ENCODE measurements at regions not wholly inside any gene's neighbourhood (a gene's known extent, or its start where the extent isn't known, plus 50 kb on each side); places are given as distances from the start of the nearest gene placed in this dataset.

DNA sequence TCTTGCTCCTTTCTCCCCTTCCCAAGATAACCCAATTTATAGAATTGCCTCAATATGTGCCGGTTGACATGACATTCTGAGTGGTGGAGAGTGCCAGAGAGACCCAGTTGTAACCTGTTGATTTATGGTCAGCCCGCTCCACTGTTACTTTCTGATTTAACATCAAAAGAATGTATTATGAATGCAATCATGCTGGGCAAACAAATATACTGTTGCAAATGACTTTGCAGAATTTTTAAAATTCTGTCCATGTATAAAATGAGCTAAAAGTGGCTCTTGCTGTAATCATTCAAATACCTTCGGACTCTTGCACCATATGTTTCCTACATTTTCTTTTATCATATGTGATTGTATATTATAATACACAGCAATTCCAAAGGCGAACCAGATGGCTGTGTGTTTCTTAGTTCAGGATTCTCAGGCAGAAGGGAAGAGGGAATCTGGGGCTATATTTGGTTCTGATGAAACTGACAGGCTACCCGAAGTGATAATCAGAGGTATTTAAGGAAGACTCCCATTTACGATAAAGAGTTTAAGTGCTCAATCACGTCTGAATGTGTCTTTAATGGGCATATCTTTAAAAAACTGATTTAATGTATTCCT is 131.7 kb downstream of the CLCN4 start:
- TF ChIP-seq POLR2A (IDR thresholded peaks at IDR 0.05; ENCODE audit: low read depth, low read length) (no peak), TAF1 (IDR thresholded peaks at IDR 0.05; ENCODE audit: borderline replicate concordance, low read depth, low read length) (no peak), POLR2AphosphoS5 (IDR thresholded peaks at IDR 0.05; ENCODE audit: low read depth, low read length) (no peak)
- no peak for DNase-seq (ENCODE audit: insufficient read length)
- no peak for FAIRE-seq

DNA sequence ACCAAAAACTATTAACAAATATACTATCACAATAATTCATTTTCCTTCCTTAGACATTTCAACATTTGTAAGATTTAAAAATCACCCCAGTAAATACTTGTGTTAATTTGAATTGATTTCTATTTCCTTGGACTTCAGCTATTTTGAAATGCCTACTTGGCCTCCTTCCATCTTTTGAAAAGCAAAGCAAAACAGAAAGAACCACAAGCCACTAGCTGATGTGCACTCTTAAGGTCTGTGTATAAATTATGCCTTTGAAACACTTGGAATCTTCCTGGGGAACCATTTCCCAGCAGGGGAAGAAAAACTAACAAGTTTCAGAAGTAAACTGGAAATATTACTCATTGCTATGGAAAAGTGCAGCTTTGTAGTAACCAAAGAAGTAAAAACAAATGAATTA is 139.8 kb downstream of the CLCN4 start:
- FAIRE-seq (no peak), DNase-seq (ENCODE audit: insufficient read length) (no peak)
- TF ChIP-seq POLR2AphosphoS5 (IDR thresholded peaks at IDR 0.05; ENCODE audit: low read depth, low read length) (no peak), TAF1 (IDR thresholded peaks at IDR 0.05; ENCODE audit: borderline replicate concordance, low read depth, low read length) (no peak), POLR2A (IDR thresholded peaks at IDR 0.05; ENCODE audit: low read depth, low read length) (no peak)

DNA sequence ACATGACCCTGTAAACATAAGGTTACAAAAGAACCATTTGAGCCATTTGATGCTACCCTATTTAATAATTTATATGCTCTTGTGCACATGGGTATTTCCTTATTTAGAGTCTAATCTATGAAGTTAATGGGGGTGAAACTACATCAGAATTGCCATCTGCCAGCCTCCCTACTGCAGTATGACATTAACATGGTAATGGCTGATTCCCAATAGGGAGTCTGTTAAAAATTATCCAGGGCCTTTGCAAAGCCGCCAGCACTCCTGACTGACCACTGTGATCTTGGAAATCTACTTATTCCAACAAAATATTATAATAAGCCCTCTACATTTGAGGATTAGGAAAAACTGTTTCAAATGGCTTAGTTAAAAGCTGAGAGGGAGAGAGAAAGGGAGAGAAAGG is 153.7 kb downstream of the CLCN4 start:
- no peak for DNase-seq (ENCODE audit: insufficient read length)
- FAIRE-seq: no peak
- TF ChIP-seq POLR2A (IDR thresholded peaks at IDR 0.05; ENCODE audit: low read depth, low read length) (no peak), POLR2AphosphoS5 (IDR thresholded peaks at IDR 0.05; ENCODE audit: low read depth, low read length) (no peak), TAF1 (IDR thresholded peaks at IDR 0.05; ENCODE audit: borderline replicate concordance, low read depth, low read length) (no peak)

DNA sequence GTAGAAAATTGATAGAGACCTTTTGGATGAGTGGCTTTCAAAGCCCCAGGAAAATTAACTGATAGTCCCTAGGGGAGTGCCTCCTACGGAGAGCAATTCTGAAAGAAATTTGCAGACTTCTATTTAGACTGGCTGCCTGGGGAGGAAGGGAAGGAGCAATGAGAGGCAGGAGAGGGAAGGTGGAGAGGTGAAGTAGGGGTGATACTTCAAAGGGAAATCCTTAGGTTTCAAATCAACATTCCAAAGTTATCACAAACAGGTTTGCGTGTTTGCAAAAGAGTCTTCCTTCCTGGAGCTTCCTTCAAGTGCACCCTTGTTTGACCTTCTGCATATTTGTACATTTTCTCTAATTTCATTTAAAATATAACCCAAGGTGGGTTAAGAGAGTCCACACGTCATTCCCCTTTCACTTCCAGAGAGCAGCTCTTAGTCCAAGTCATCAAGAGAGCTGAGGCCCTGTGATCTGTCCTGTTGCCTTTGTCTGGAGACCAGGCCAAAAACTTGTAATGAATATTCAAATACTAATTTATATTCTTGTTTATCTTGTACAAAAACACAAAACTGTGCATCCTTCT is 157.8 kb downstream of the CLCN4 start:
- DNase-seq (ENCODE audit: insufficient read length) (no peak), FAIRE-seq (no peak)
- no peak for TF ChIP-seq TAF1 (IDR thresholded peaks at IDR 0.05; ENCODE audit: borderline replicate concordance, low read depth, low read length)
- no peak for TF ChIP-seq POLR2A (IDR thresholded peaks at IDR 0.05; ENCODE audit: low read depth, low read length)
- no peak for TF ChIP-seq POLR2AphosphoS5 (IDR thresholded peaks at IDR 0.05; ENCODE audit: low read depth, low read length)

DNA sequence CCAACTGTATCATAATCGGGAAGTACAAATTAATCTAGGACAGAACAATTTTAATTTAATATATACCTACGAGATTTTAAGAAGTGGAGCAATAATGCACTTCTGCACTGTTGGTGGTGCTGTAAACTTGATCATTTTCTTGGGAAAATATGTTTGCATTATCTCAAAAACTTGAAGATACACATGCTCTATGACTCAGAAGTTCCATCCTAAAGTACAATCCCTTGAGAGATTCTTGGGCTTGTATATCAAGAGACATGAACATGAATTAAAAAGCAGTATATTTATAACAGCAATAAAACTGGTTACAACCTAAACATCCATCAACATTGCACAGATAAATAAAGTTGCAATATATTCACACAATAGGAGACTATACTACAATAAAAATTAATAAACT is 168.8 kb downstream of the CLCN4 start:
- DNase-seq (ENCODE audit: insufficient read length) (no peak), FAIRE-seq (no peak)
- TF ChIP-seq POLR2A (IDR thresholded peaks at IDR 0.05; ENCODE audit: low read depth, low read length): no peak
- no peak for TF ChIP-seq TAF1 (IDR thresholded peaks at IDR 0.05; ENCODE audit: borderline replicate concordance, low read depth, low read length)
- no peak for TF ChIP-seq POLR2AphosphoS5 (IDR thresholded peaks at IDR 0.05; ENCODE audit: low read depth, low read length)

DNA sequence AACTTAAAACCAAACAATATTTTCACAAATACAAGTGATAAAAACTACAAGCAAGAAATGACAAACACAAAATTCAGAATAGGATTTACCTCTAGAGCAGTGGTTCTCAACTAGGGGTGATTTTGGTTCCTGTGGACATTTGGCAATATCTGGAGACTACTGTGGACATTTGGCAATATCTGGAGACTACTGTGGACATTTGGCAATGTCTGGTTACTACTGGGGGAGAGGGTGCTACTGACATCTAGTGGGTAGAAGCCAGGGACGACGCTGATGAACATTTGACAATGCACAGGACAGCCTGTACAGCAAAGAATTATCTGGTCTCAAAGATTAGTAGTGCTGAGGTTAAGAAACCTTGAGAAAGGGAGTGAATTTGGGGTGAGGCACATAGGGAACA is 169.8 kb downstream of the CLCN4 start:
- TF ChIP-seq TAF1 (IDR thresholded peaks at IDR 0.05; ENCODE audit: borderline replicate concordance, low read depth, low read length): no peak
- TF ChIP-seq POLR2AphosphoS5 (IDR thresholded peaks at IDR 0.05; ENCODE audit: low read depth, low read length): no peak
- TF ChIP-seq POLR2A (IDR thresholded peaks at IDR 0.05; ENCODE audit: low read depth, low read length): no peak
- FAIRE-seq (peak; percentile 40), DNase-seq (ENCODE audit: insufficient read length) (no peak)

DNA sequence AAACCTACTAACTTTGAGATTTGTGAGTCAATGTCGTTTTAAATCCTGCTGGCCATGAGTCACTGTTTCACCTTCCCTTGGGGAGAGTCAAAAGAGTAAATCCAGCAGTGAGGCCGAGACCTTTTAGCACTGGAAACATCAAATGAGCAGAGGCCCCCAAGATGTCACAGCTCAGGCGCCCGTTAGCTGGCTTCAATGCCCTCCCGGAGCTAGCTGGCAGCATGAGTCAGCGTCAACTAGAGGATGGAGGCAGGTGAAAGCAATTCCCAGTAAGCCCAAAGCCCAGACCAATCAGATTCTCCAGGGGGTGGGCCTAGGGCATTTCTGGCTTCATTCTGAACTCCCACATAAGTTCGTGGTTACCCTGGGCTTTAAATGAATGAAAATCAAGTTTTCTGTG is 170.9 kb downstream of the CLCN4 start:
- FAIRE-seq: no peak
- TF ChIP-seq TAF1 (IDR thresholded peaks at IDR 0.05; ENCODE audit: borderline replicate concordance, low read depth, low read length) (no peak), POLR2AphosphoS5 (IDR thresholded peaks at IDR 0.05; ENCODE audit: low read depth, low read length) (no peak), POLR2A (IDR thresholded peaks at IDR 0.05; ENCODE audit: low read depth, low read length) (no peak)
- DNase-seq (ENCODE audit: insufficient read length): no peak

DNA sequence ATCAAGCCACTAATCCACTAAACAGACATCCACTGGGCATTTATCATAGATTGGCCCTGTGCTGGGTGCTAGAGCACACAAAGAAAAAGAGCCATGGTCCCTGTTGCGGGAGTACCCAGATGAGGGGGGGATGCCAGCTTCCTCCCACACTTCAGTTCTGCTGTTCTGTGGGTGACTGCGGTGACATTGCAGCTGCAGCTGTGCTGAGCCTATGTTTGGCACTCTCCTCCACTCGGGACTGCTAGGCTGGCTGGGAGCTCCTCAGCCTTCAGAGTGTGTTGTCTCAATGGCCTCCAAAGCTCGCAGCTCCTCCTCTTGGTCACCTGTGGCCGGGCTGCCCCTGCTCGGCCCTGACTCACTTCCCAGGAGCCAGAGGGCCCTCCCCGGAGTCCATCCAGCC is 173.2 kb downstream of the CLCN4 start:
- TF ChIP-seq POLR2AphosphoS5 (IDR thresholded peaks at IDR 0.05; ENCODE audit: low read depth, low read length): no peak
- no peak for TF ChIP-seq POLR2A (IDR thresholded peaks at IDR 0.05; ENCODE audit: low read depth, low read length)
- no peak for TF ChIP-seq TAF1 (IDR thresholded peaks at IDR 0.05; ENCODE audit: borderline replicate concordance, low read depth, low read length)
- FAIRE-seq: no peak
- no peak for DNase-seq (ENCODE audit: insufficient read length)

DNA sequence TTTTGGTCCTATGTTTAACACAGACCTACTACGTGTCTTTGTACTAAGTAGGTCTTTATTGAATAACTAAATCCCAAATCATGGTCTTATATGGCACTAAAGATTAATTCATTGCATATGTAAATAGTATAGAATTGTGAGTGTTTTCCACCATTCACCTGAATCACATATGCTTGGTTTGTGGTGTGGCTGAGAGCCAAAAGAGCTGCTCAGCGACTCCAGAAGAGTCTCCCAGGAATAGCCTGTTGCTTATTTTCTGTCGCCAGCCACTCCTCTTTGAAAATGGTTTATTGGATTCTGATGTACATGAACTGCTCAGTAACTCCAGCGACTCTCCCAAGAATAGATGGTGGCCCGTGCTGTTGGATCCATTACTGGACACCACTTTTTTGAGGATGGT is 184.5 kb downstream of the CLCN4 start:
- DNase-seq (ENCODE audit: insufficient read length) (no peak), FAIRE-seq (no peak)

DNA sequence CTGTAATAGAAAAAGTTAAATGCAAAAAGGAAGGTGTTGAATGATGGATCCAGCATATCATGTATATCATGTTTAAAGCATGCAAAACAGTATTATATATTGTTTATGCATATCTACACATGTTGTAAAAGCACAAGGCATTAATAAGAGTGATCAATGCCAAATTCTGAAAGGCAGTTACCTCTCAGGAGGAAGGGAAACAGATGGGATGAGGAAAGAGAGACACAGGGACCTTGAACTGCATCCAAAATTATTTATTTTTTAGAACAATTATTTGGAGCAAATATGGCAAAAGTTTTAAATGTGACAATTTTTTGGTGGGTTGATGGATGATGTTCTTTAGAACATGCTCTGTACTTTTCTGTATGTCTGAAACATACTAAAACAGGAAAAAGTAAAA is 193.4 kb downstream of the CLCN4 start:
- no peak for TF ChIP-seq TAF1 (IDR thresholded peaks at IDR 0.05; ENCODE audit: borderline replicate concordance, low read depth, low read length)
- FAIRE-seq: no peak

More for the DNA sequence above, 184.5 kb downstream of the CLCN4 start:
- no peak for TF ChIP-seq POLR2A (IDR thresholded peaks at IDR 0.05; ENCODE audit: low read depth, low read length)
- no peak for TF ChIP-seq TAF1 (IDR thresholded peaks at IDR 0.05; ENCODE audit: borderline replicate concordance, low read depth, low read length)
- TF ChIP-seq POLR2AphosphoS5 (IDR thresholded peaks at IDR 0.05; ENCODE audit: low read depth, low read length): no peak

DNA sequence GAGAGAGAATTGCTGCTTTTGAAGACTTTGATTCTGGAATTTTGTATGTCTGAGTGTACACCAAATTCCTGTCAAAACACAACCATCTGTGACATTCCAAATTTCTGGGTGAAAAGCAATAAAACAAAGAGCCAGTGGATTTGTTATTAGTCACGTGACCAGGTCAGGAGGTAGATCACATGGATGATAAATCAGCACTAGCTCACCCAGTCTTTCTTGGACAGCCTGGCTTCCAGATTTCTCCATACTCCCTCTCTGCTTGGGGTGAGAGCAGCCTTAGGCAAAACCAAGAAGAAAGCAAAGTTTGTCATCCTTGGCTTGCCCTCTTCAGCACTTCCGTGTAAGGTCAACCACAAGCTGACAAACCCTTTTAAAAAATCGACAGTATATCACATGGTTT is 194.2 kb downstream of the CLCN4 start:
- no peak for DNase-seq (ENCODE audit: insufficient read length)
- FAIRE-seq: no peak
- no peak for TF ChIP-seq POLR2A (IDR thresholded peaks at IDR 0.05; ENCODE audit: low read depth, low read length)
- no peak for TF ChIP-seq POLR2AphosphoS5 (IDR thresholded peaks at IDR 0.05; ENCODE audit: low read depth, low read length)
- TF ChIP-seq TAF1 (IDR thresholded peaks at IDR 0.05; ENCODE audit: borderline replicate concordance, low read depth, low read length): no peak

More for the DNA sequence above, 193.4 kb downstream of the CLCN4 start:
- no peak for DNase-seq (ENCODE audit: insufficient read length)

DNA sequence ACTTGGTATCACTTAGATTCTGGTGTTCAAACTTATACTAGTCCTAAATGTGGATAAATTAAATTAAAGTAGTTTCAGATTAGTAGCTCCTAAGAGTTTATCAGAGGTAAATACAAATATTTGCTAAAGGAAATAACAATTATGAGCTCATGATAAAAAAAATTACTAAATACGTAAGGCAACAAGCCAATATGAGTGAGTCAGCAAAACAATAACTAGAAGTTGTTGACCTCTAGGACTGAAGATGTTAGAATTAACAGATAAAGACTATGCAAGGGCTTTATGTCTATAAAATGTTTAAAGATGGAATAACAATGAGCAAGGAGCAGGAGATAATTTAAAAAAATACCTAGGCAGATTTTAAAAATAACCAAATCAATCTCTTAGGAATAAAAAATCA is 195.8 kb downstream of the CLCN4 start:
- DNase-seq (ENCODE audit: insufficient read length): no peak
- FAIRE-seq: no peak
- TF ChIP-seq POLR2A (IDR thresholded peaks at IDR 0.05; ENCODE audit: low read depth, low read length) (no peak), TAF1 (IDR thresholded peaks at IDR 0.05; ENCODE audit: borderline replicate concordance, low read depth, low read length) (no peak), POLR2AphosphoS5 (IDR thresholded peaks at IDR 0.05; ENCODE audit: low read depth, low read length) (no peak)

Data from GM12892 (cell line).